HUES64 (cell line): ENCODE measurements at regions not wholly inside any gene's neighbourhood (a gene's known extent, or its start where the extent isn't known, plus 50 kb on each side); places are given as distances from the start of the nearest gene placed in this dataset.

ENCODE experiments used
- H3K27ac ChIP-seq: 2 replicates; pipeline ENCODE4 v1.7.0; 2013; ENCODE audit warnings: low read depth, low read length, inconsistent platforms
- H3K27me3 ChIP-seq: 2 replicates; pipeline ENCODE4 v1.6.1; 2013; ENCODE audit warnings: mild to moderate bottlenecking, low read length; ENCODE audit not compliant: insufficient read depth
- H3K36me3 ChIP-seq: 2 replicates; pipeline ENCODE4 v1.6.1; 2013; ENCODE audit warnings: mild to moderate bottlenecking, low read length; ENCODE audit not compliant: insufficient read depth
- H3K4me1 ChIP-seq: 2 replicates; pipeline ENCODE4 v1.6.1; 2013; ENCODE audit warnings: mild to moderate bottlenecking, low read length, moderate library complexity; ENCODE audit not compliant: insufficient read depth
- H3K4me3 ChIP-seq: 2 replicates; pipeline ENCODE4 v1.5.1; 2013; ENCODE audit warnings: mild to moderate bottlenecking, low read length, moderate library complexity
- H3K9ac ChIP-seq: 2 replicates; pipeline ENCODE4 v1.6.1; 2013; ENCODE audit warnings: mild to moderate bottlenecking, low read depth, low read length
- H3K9me3 ChIP-seq: 2 replicates; pipeline ENCODE4 v1.6.1; 2013; ENCODE audit warnings: low read depth, low read length; ENCODE audit not compliant: insufficient read depth
- WGBS: fragments of 150-250, 120-280 bp; methylation state at CpG from one replicate; pipeline ENCODE4 v1.1.7; 2013; ENCODE audit warnings: missing lambda C conversion rate; 5-methylcytosine and 5-hydroxymethylcytosine counted together

- 92% methylated on average over 2 of the region's 2 CpGs for WGBS
- Histone ChIP-seq H3K9me3 (peaks cover 4% of the 10 kb centered on the region; the same call in 1 of the 2 replicates), H3K27ac (no peak overlapping the region), H3K36me3 (no peaks in the 10 kb centered on the region), H3K4me1 (peaks cover 13% of the 10 kb centered on the region), H3K9ac (no peak overlapping the region), H3K4me3 (no peak overlapping the region), H3K27me3 (no peaks in the 10 kb centered on the region)
Observed at GRCh38 chr4:185992585-185992984, 76.4 kb upstream of the TLR3 start.

- H3K4me3 ChIP-seq, result no peak overlapping the region
- H3K27me3 ChIP-seq, result no peaks in the 10 kb centered on the region
- H3K9ac ChIP-seq, result no peak overlapping the region
- H3K36me3 ChIP-seq, result no peaks in the 10 kb centered on the region
- peaks cover 13% of the 10 kb centered on the region for H3K4me1 ChIP-seq
- H3K27ac ChIP-seq, result no peak overlapping the region
- WGBS, result 87% methylated on average over 6 of the region's 6 CpGs
- peaks cover 4% of the 10 kb centered on the region; the same call in 1 of the 2 replicates for H3K9me3 ChIP-seq
Observed at GRCh38 chr4:185993328-185993973, 75.5 kb upstream of the TLR3 start.

GRCh38 chr4:185994750-185995149 lies 74.2 kb upstream of the TLR3 start:
- Histone ChIP-seq H3K9me3 (peaks cover 4% of the 10 kb centered on the region; the same call in 1 of the 2 replicates), H3K9ac (no peak overlapping the region), H3K4me3 (no peak overlapping the region), H3K27ac (no peak overlapping the region), H3K36me3 (no peaks in the 10 kb centered on the region), H3K4me1 (peaks cover 13% of the 10 kb centered on the region), H3K27me3 (no peaks in the 10 kb centered on the region)
- no CpG with 5 or more reads among the region's 1 CpG for WGBS

- WGBS, result 92% methylated on average over 6 of the region's 6 CpGs
- no peaks in the 10 kb centered on the region for H3K36me3 ChIP-seq
Observed at GRCh38 chr4:185995665-185996064, 73.3 kb upstream of the TLR3 start.

GRCh38 chr4:185997296-185997695 lies 71.7 kb upstream of the TLR3 start:
- H3K9me3 ChIP-seq, result peaks cover 4% of the 10 kb centered on the region; the same call in 1 of the 2 replicates
- 96% methylated on average over 7 of the region's 7 CpGs for WGBS
- H3K36me3 ChIP-seq, result no peaks in the 10 kb centered on the region
- no peak overlapping the region for H3K27ac ChIP-seq
- H3K4me1 ChIP-seq, result peaks cover 13% of the 10 kb centered on the region
- no peak overlapping the region for H3K9ac ChIP-seq
- no peaks in the 10 kb centered on the region for H3K27me3 ChIP-seq
- no peak overlapping the region for H3K4me3 ChIP-seq

More at GRCh38 chr4:185995665-185996064, 73.3 kb upstream of the TLR3 start:
- H3K9me3 ChIP-seq, result peaks cover 4% of the 10 kb centered on the region; the same call in 1 of the 2 replicates
- peaks cover 13% of the 10 kb centered on the region for H3K4me1 ChIP-seq
- H3K9ac ChIP-seq, result no peak overlapping the region
- H3K4me3 ChIP-seq, result no peak overlapping the region
- H3K27me3 ChIP-seq, result no peaks in the 10 kb centered on the region
- no peak overlapping the region for H3K27ac ChIP-seq

GRCh38 chr4:185998791-185999190 lies 70.2 kb upstream of the TLR3 start:
- Histone ChIP-seq H3K4me1 (peaks cover 4% of the 10 kb centered on the region; the same call in 1 of the 2 replicates), H3K27me3 (no peaks in the 10 kb centered on the region), H3K4me3 (no peak overlapping the region), H3K9me3 (peaks cover 4% of the 10 kb centered on the region; the same call in 1 of the 2 replicates), H3K36me3 (no peaks in the 10 kb centered on the region), H3K9ac (no peak overlapping the region), H3K27ac (no peak overlapping the region)
- WGBS, result 92% methylated on average over 5 of the region's 5 CpGs

- H3K36me3 ChIP-seq, result no peaks in the 10 kb centered on the region
- no peaks in the 10 kb centered on the region for H3K27me3 ChIP-seq
- no peak overlapping the region for H3K4me3 ChIP-seq
- no peaks in the 10 kb centered on the region for H3K4me1 ChIP-seq
- no peak overlapping the region for H3K9ac ChIP-seq
- no peak overlapping the region for H3K27ac ChIP-seq
- peaks cover 4% of the 10 kb centered on the region; the same call in 1 of the 2 replicates for H3K9me3 ChIP-seq
- WGBS, result 91% methylated on average over 8 of the region's 8 CpGs
Observed at GRCh38 chr4:185999207-185999606, 69.7 kb upstream of the TLR3 start.

GRCh38 chr4:186002853-186003252 lies 66.1 kb upstream of the TLR3 start:
- Histone ChIP-seq H3K4me3 (no peak overlapping the region), H3K9me3 (no peaks in the 10 kb centered on the region), H3K27me3 (no peaks in the 10 kb centered on the region), H3K36me3 (no peaks in the 10 kb centered on the region), H3K9ac (no peak overlapping the region), H3K27ac (no peak overlapping the region), H3K4me1 (no peaks in the 10 kb centered on the region)
- 88% methylated on average over 9 of the region's 9 CpGs for WGBS

GRCh38 chr4:186003746-186004145 lies 65.2 kb upstream of the TLR3 start:
- no peaks in the 10 kb centered on the region for H3K27me3 ChIP-seq
- no peak overlapping the region for H3K9ac ChIP-seq
- 98% methylated on average over 6 of the region's 6 CpGs for WGBS
- H3K27ac ChIP-seq, result no peak overlapping the region
- H3K9me3 ChIP-seq, result no peaks in the 10 kb centered on the region
- H3K36me3 ChIP-seq, result no peaks in the 10 kb centered on the region
- H3K4me3 ChIP-seq, result no peak overlapping the region
- no peaks in the 10 kb centered on the region for H3K4me1 ChIP-seq

- Histone ChIP-seq H3K9me3 (no peaks in the 10 kb centered on the region), H3K36me3 (no peaks in the 10 kb centered on the region), H3K4me3 (no peak overlapping the region), H3K9ac (no peak overlapping the region), H3K27me3 (no peaks in the 10 kb centered on the region), H3K4me1 (peaks cover 5% of the 10 kb centered on the region), H3K27ac (no peak overlapping the region)
- WGBS, result 95% methylated on average over 5 of the region's 5 CpGs
Observed at GRCh38 chr4:186008057-186008456, 60.9 kb upstream of the TLR3 start.

GRCh38 chr4:186009976-186010375 lies 59.0 kb upstream of the TLR3 start:
- H3K9me3 ChIP-seq, result no peaks in the 10 kb centered on the region
- peaks cover 19% of the 10 kb centered on the region for H3K4me1 ChIP-seq
- no peaks in the 10 kb centered on the region for H3K27me3 ChIP-seq
- H3K36me3 ChIP-seq, result no peaks in the 10 kb centered on the region
- H3K4me3 ChIP-seq, result no peak overlapping the region
- H3K27ac ChIP-seq, result no peak overlapping the region
- no peak overlapping the region for H3K9ac ChIP-seq

- H3K27ac ChIP-seq, result no peak overlapping the region
- WGBS, result 97% methylated on average over 7 of the region's 7 CpGs
- peaks cover 21% of the 10 kb centered on the region for H3K4me1 ChIP-seq
- H3K9me3 ChIP-seq, result no peaks in the 10 kb centered on the region
- H3K36me3 ChIP-seq, result no peaks in the 10 kb centered on the region
- no peak overlapping the region for H3K9ac ChIP-seq
- H3K27me3 ChIP-seq, result no peaks in the 10 kb centered on the region
- no peak overlapping the region for H3K4me3 ChIP-seq
Observed at GRCh38 chr4:186010821-186011220, 58.1 kb upstream of the TLR3 start.
